Stimulated activated CD8-positive, alpha-beta memory T cell treated with anti-CD3 and anti-CD28 coated beads, Interleukin-7, amount 100 ng/mL, for 4 hours (primary cell): ENCODE measurements at regions not wholly inside any gene's neighbourhood (a gene's known extent, or its start where the extent isn't known, plus 50 kb on each side); places are given as distances from the start of the nearest gene placed in this dataset.
"Not testable (repeated sequence)": the region's sequence is repeated elsewhere in the genome, so short reads cannot be mapped to it uniquely, and the experiment has no call there.

Source experiments
- DNase-seq, 2 donors: peaks; one replicate each; pipeline ENCODE4 v3.0.0-alpha.2; 2020; ENCODE audit warnings: low read depth in 2 of 2

- DNase-seq, result not testable (repeated sequence)
Measured at GRCh38 chr6:27826612-27826985, 85.6 kb downstream of the OR2B2 start.

DNA sequence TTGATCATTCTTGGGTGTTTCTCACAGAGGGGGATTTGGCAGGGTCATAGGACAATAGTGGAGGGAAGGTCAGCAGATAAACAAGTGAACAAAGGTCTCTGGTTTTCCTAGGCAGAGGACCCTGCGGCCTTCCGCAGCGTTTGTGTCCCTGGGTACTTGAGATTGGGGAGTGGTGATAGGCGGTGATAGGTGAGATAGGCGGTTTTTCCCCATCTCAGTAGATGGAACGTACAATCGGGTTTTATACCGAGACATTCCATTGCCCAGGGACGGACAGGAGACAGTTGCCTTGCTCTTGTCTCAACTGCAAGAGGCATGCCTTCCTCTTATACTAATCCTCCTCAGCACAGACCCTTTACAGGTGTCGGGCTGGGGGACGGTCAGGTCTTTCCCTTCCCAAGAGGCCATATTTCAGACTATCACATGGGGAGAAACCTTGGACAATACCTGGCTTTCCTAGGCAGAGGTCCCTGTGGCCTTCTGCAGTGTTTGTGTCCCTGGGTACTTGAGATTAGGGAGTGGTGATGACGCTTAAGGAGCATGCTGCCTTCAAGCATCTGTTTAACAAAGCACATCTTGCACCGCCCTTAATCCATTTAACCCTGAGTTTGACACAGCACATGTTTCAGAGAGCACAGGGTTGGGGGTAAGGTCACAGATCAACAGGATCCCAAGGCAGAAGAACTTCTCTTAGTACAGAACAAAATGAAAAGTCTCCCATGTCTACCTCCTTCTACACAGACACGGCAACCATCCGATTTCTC is 86.2 kb downstream of the OR2B2 start:
- DNase-seq, result not testable (repeated sequence)

GRCh38 chr6:27825025-27825793 is 87.0 kb downstream of the OR2B2 start:
- no peak for DNase-seq

- not testable (repeated sequence) for DNase-seq
Measured at GRCh38 chr6:27824211-27825024, 87.8 kb downstream of the OR2B2 start.

- peak; percentile 39 to 40 for DNase-seq
Measured at GRCh38 chr6:27823714-27824210, 88.4 kb downstream of the OR2B2 start.

DNA sequence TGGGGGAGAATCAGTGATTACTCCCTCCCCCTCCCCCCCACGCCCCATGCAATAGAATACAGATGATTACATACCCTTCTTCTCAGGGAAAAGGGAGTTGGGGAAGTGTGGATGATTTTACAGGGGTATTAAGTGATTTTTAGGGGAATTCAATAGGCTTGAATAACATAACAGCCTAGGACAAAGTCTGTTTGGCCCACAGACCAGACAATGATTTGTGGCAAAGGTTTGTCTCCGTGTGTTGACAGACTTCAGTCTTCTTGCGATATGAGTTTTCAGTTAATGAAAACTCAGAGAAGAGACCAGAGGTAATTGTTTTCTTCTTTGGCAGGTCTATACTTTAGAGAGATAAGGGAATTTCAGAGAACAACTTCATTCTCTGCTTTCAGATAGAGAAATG is 95.3 kb downstream of the OR2B2 start:
- DNase-seq, result no peak

DNA sequence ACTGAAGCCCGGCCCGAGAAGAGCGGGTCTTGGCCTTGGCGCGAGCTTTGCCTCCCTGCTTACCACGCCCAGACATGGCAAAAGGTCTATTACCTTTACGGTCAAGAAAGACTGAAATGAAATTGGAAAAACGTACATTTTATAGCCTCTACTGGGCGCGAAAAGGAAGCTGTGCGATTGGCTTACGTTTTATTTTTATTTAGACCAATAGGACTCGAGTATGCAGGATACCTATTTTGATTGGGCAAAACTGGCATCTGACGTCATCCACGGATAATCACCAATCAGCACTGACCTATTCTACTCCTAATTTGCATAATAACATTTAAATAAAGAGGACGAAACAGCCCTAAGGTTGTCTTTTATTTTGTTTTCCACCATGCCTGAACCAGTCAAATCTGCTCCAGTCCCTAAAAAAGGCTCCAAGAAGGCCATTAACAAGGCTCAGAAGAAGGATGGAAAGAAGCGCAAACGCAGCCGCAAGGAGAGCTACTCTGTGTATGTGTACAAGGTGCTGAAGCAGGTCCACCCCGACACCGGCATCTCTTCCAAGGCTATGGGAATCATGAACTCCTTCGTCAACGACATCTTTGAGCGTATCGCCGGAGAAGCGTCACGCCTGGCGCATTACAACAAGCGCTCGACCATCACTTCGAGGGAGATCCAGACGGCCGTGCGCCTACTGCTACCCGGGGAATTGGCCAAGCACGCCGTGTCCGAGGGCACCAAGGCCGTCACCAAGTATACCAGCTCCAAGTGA is 97.4 kb downstream of the OR2B2 start:
- DNase-seq, result peak; percentile 46 to 70

- DNase-seq, result not testable (repeated sequence)
Measured at GRCh38 chr6:27814415-27814664, 97.9 kb downstream of the OR2B2 start.

DNA sequence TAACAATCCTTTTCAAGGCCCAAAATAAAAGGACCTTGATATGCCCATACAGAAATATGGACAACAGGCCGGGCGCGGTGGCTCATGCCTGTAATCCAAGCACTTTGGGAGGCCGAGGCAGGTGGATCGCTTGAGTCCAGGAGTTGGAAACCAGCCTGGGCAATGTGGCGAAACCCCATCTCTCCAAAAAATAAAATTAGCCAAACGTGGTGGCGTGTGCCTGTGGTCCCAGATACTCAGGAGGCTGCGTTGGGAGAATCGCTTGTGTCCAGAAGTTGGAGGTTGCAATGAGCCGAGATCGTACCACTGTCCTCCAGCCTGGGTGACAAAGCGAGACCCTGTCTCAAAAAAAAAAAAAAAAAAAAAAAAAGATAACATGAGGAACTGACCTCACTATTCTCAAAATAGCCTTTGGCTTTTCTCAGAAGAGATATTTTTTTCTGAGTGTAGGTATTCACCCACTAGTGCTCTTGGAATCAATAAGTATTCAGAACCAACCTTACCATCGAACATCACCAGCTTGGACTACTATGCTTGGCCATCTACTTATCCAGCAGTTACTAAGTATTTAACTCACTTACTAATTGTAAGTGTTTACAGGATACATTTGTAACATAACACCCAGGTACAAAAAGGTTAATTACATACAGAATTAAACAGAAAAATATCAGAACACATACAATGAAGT is 99.2 kb downstream of the OR2B2 start:
- DNase-seq, result no peak

DNA sequence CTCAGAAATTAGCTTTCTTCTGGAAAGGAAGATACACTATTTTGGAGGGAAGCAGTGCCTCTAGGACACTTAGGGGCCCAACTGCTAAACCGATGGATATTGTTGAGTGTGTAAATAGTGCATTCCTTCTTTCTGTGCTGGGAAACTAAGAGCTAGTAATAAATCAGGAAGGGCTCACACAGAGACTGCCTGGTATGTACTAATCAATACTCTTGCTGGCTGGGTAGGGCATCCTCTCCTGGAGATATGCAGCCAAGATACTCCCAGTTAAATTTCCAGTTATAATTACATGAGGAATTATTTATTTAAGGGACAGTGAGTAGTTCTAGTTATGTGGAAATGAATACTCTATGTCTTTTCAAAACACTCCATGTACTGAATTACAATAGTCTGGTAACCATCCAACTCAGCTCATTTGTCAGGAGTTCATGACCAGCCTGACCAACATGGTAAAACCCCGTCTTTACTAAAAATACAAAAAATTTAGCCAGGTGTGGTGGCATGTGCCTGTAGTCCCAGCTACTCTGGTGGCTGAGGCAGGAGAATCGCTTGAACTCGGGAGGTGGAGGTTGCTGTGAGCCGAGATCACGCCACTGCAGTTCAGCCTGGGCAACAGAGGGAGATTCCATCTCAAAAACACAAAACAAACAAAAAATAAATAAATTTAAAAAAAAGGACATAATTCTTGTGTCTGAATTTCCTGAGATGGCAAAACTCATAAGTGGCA is 100.0 kb downstream of the OR2B2 start:
- no peak for DNase-seq

DNA sequence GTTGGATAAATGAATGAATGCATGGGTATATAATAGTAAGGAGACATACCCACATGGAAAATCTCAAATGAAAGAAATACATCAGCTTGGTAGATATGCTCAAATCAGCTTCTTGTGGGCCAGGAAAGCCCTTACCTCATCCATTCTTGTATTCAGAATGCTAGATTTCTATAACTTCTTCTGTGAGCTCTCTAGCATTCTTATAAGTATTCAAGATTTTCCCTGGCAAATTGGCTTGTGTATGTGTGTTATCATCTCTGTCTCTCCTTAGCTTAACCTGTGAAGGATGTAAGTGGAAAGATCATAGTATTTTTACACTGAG is 100.8 kb downstream of the OR2B2 start:
- DNase-seq, result no peak

GRCh38 chr6:27810768-27811450 is 101.3 kb downstream of the OR2B2 start:
- no peak for DNase-seq

- DNase-seq, result peak; percentile 54 to 56
Measured at GRCh38 chr6:27809939-27810767, 102.0 kb downstream of the OR2B2 start.

DNA sequence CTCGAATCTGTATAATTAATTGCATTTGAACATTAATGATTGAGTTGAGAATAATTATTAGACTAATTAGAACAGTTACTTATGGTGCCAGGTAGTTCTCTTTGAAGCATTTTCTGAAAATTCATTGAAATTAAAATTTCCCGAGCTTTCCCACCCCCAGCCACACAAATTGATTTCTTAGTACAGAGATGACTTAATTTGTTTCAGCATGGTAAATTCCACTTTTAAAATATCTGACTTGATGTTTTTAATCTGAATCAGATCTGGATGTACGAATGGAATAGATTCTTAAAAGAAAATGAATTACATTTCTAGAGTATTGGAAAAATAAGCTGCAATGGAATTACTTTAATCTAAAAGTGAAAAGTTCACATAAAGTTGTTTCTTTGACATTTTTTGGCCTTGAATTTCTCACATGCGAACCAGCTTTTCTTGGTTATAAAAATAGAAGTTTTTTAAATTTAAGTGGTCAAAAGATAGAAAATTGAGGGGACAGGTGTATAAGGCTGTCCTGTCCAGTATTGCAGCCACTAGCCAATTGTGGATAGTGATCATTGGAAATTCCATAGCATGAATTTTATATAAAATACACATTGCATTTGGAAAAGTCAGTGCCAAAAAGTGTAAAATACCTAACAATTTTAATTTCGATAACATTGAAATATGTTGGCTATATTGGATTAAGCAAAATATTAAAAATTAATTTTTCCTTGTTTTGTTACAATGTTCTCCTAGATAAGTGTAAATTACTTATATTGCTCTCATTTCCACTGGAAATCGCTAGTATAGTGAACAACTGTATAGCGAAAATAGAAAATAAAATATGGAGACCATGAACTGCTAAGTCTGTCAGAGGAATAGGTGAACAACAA is 102.9 kb downstream of the OR2B2 start:
- DNase-seq, result no peak

DNA sequence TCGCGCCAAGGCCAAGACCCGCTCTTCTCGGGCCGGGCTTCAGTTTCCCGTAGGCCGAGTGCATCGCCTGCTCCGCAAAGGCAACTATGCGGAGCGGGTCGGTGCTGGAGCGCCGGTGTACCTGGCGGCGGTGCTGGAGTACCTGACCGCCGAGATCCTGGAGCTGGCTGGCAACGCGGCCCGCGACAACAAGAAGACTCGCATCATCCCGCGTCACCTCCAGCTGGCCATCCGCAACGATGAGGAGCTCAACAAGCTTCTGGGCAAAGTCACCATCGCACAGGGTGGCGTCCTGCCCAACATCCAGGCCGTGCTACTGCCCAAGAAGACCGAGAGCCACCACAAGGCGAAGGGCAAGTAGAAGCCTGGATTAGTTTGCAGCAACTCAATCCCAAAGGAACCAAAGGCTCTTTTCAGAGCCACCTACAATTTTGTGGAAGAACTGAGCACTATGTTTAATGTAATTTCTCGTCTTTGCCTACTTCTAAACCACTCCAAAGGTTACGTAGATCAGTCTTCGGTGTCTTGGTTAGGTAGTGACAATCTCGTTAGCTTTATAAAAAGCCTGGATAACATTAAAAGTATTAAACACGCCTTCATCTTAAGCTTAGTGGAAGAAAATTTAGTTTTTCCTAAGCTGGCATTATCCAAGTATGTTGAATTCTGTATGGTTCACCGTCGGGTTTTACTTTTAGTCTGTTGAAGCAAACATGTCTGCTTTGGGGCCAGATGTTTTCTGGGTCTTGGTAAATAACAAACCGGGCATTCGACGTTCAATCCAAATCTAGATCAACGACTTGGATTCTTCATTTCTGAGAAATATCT is 103.7 kb downstream of the OR2B2 start:
- not testable (repeated sequence) for DNase-seq

DNA sequence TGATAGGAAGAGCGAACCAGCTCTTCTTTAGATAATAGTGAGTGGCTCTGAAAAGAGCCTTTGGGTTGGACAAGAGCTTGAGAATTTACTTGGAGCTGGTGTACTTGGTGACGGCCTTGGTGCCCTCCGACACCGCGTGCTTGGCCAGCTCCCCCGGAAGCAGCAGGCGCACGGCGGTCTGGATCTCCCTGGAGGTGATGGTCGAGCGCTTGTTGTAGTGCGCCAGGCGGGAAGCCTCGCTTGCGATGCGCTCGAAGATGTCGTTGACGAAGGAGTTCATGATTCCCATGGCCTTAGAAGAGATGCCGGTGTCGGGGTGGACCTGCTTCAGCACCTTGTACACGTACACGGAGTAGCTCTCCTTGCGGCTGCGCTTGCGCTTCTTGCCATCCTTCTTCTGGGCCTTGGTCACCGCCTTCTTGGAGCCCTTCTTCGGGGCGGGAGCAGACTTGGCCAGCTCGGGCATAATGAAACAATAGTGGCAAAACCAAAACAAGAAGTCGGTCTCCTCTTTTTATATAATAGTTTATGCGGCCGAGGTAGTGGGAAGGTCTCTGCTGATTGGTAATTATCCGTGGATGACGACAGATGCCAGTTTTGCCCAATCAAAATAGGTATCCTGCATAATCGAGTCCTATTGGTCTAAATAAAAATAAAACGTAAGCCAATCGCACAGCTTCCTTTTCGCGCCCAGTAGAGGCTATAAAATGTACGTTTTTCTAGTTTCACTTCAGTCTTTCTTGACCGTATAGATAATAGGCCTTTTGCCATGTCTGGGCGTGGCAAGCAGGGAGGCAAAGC is 104.6 kb downstream of the OR2B2 start:
- peak; percentile 43 to 64 for DNase-seq
